ENCODE measurements at regions not wholly inside any gene's neighbourhood (a gene's known extent, or its start where the extent isn't known, plus 50 kb on each side); places are given as distances from the start of the nearest gene placed in this dataset.

DNA sequence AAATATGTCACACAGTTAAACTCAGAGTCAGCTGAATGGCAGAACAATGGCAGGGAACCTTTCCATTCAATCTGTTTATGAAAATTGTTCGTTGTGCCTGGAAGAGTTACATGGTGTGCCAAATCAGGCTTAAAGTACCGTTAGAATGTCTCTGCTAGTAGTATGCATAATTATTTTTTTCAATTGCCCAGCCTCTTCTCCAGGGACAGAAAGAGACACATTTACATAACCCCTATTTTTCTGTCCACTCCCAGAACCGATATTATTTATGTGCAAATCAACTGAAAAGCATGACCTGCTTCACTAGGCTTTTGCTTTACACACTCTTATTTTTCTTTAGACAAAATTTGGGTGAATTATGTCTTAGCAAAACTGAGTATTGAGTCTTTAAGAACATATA, 459.1 kb downstream of the EFNA5 start:
- H3K4me1 Mint-ChIP-seq = no peaks in the 10 kb centered on the region
- intact Hi-C loops (cut with micrococcal nuclease) = no loop called here
- POLR2A ChIA-PET = no interaction called here
- H3K36me3 Mint-ChIP-seq (ENCODE audit: low read depth) = no peaks in the 10 kb centered on the region
- H3K4me3 Mint-ChIP-seq = no peak overlapping the region
- H3K9me3 Mint-ChIP-seq = no peaks in the 10 kb centered on the region
- no peak overlapping the region for H3K27ac Mint-ChIP-seq
- ATAC-seq (ENCODE audit: low read depth) = no peak
- CTCF ChIA-PET = no interaction called here
- no peak for TF ChIP-seq CTCF (IDR thresholded peaks at IDR 0.05)
- H3K27me3 Mint-ChIP-seq = no peaks in the 10 kb centered on the region
- no peak for DNase-seq

GRCh38 chr5:107208867-107209266, 461.9 kb downstream of the EFNA5 start:
- ChIA-PET POLR2A (no interaction called here), CTCF (no interaction called here)
- TF ChIP-seq CTCF (IDR thresholded peaks at IDR 0.05) = no peak
- H3K27me3 Mint-ChIP-seq = no peaks in the 10 kb centered on the region
- H3K36me3 Mint-ChIP-seq (ENCODE audit: low read depth) = no peaks in the 10 kb centered on the region
- no peak for DNase-seq
- H3K27ac Mint-ChIP-seq = no peak overlapping the region
- no peak for ATAC-seq (ENCODE audit: low read depth)
- intact Hi-C loops (cut with micrococcal nuclease) = no loop called here
- H3K9me3 Mint-ChIP-seq = peaks cover 2% of the 10 kb centered on the region
- H3K4me1 Mint-ChIP-seq = no peaks in the 10 kb centered on the region
- no peak overlapping the region for H3K4me3 Mint-ChIP-seq

- Mint-ChIP-seq H3K36me3 (ENCODE audit: low read depth) (no peaks in the 10 kb centered on the region), H3K9me3 (peaks cover 2% of the 10 kb centered on the region), H3K4me1 (no peaks in the 10 kb centered on the region), H3K27ac (no peak overlapping the region), H3K27me3 (no peaks in the 10 kb centered on the region), H3K4me3 (no peak overlapping the region)
- intact Hi-C loops (cut with micrococcal nuclease) = no loop called here
- no peak for TF ChIP-seq CTCF (IDR thresholded peaks at IDR 0.05)
- DNase-seq (no peak), ATAC-seq (ENCODE audit: low read depth) (no peak)
- ChIA-PET POLR2A (no interaction called here), CTCF (no interaction called here)
Observed at GRCh38 chr5:107204413-107204812, 466.3 kb downstream of the EFNA5 start.

DNA sequence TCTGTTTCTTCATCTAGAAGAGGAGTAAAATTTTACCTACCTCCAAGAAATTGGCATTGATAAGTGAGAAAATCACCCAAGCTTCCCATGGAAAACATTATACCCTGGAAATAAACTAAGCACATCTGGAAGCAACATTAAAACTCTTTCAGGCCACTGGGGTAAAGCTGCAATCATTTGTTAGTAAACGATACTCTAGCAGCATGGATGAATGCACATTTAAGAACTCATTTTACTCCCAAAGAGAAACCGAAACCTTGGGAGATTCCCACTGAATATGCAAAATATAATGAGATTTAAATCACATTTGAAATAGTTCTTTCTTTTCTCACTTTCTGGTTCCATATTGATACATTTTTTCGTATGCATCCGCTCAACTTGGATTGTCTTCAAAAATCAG, 467.5 kb downstream of the EFNA5 start:
- ChIA-PET CTCF (no interaction called here), POLR2A (no interaction called here)
- DNase-seq (no peak), ATAC-seq (ENCODE audit: low read depth) (no peak)
- Mint-ChIP-seq H3K36me3 (ENCODE audit: low read depth) (no peaks in the 10 kb centered on the region), H3K27ac (no peak overlapping the region), H3K4me1 (no peaks in the 10 kb centered on the region), H3K4me3 (no peak overlapping the region), H3K9me3 (peaks cover 2% of the 10 kb centered on the region), H3K27me3 (no peaks in the 10 kb centered on the region)
- no peak for TF ChIP-seq CTCF (IDR thresholded peaks at IDR 0.05)
- intact Hi-C loops (cut with micrococcal nuclease) = no loop called here

GRCh38 chr5:107199756-107200155, 471.0 kb downstream of the EFNA5 start:
- no peak for DNase-seq
- Mint-ChIP-seq H3K36me3 (ENCODE audit: low read depth) (no peaks in the 10 kb centered on the region), H3K4me1 (no peaks in the 10 kb centered on the region), H3K27me3 (no peaks in the 10 kb centered on the region), H3K4me3 (no peak overlapping the region), H3K9me3 (no peaks in the 10 kb centered on the region), H3K27ac (no peak overlapping the region)
- intact Hi-C loops (cut with micrococcal nuclease) = no loop called here
- TF ChIP-seq CTCF (IDR thresholded peaks at IDR 0.05) = no peak
- ChIA-PET POLR2A (no interaction called here), CTCF (no interaction called here)
- no peak for ATAC-seq (ENCODE audit: low read depth)

Measured in activated B cell treated with CpG ODN at 0.5 μM for 24 hours (primary cell).